HG03571 (cell line): ENCODE measurements at regions not wholly inside any gene's neighbourhood (a gene's known extent, or its start where the extent isn't known, plus 50 kb on each side); places are given as distances from the start of the nearest gene placed in this dataset.

ENCODE experiments used
- ATAC-seq: cut with Tn5 transposase; IDR thresholded peaks from one replicate; pipeline ENCODE4 v1.9.1; 2021; ENCODE audit not compliant: unreplicated experiment

DNA sequence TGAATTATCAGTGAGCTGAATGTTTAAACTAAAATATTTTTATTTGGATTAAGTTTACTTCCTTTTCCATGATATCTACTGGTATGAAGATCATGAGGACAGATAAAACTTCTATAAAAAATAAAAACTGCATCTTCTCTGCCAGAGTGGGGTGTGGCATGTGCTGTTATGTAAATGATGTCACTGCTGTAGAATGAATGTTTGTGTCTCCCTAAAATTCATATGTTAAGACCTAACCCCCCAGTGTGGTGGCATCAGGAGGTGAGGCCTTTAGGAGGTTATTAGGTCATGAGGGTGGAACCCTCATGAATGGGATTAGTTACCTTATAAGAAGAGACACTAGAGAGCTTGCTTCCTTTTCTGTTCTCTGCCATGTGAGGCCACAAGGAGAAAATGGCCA lies 178.7 kb upstream of the DPH6 start:
- no peak for ATAC-seq

DNA sequence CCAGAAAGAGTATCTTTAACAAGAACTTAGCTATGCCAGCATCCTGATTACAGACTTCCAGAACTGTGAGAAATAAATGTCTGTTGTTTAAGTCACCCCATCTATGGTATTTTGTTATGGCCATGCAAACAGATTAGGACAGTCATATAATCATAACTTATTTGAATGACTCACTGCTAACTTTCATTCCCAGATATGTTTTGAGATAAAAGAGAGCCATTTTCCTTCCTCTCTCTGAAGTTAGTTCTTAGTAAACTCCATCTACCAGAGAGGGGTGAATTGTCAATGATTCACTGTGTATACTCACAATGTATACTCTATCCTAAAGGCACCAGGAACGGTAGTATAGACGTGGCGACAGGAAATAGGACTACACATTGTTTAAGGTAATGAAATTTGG lies 179.4 kb upstream of the DPH6 start:
- no peak for ATAC-seq

GRCh38 chr15:35727627-35728026 lies 181.7 kb upstream of the DPH6 start:
- no peak for ATAC-seq

DNA sequence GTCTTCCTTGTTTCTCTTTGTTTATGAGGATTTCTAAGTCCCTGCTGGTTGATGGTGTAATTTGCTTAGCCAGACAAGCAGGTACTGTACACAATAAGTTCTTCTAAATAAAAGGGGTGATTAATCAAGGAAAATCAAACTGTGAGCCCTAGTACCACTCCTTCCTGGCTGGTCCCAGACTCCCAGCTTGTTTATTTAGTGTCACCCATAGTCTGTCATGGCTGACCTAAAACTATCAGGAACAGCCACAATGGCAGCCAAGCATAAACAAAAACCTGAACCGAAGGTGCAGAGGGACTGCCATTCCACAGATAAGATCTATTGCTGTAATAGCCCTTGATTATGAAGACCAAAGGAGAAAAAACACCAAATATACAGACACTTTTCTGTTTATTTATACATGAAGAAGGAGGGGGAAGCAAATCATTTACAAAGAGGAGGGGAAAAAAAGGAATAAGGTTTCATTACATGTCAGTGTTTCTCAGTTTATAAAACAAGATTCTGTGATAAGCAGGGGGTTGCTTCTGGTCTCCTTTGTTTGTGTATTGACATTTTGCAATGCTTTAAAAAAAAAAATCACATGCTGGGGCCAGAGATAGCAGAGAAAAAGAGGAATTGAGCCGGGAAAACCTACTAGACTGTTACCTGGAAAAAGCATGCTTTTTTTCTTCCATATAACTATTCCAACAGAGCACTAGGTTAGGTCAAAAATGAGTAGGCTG lies 182.4 kb upstream of the DPH6 start:
- no peak for ATAC-seq

DNA sequence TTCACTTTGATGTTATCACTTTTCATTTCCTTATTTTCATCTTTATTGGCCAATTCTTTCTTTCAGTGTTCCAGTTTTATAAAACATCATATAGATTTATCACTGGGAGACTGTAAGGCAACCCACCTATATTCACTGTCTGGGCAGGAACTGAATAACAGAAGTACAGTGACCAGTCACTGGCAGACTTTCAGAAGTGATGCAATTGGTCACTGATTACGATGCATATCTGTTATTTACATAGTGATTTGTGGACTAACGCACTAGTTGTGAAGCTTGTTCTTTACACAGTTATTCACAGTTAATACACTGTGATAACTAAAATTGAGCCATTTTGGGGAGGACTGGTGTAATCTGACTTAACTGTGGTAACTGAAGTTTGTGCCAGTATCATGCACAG lies 190.2 kb upstream of the DPH6 start:
- ATAC-seq = no peak

DNA sequence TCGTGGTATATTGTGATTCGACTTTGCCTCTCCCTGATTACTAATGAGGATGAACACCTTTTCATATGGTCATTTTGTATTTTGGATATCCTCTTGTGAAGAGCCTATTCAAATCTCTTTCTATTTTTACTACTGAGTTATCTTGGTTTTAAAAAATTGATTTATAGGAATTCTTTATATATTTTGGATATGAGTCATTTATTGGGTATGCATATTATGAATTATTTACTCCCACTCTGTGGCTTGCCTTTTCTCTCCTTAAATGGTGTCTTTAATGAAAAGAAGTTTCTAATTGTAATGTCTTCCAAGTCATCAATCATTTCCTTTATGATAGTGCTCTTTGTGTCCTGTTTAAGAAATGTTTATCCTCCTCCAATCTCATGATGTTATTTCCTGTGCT lies 191.5 kb upstream of the DPH6 start:
- no peak for ATAC-seq

DNA sequence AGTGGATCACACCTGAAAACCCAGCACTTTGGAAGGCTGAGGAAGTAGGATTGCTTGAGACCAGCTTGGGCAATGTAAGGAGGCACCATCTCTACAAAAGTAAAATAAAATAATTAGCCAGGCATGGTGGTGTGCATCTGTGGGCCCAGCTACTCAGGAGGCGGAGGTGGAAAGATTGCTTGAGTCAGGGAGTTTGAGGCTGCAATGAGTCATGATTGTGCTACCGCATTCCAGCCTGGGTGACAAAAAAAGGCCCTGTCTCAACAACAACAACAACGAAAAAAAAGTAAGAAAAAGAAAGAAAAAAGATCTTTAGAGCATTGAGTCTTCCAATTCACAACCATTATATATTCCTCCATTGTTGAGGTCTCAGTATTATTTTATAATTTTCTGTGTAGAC lies 192.4 kb upstream of the DPH6 start:
- no peak for ATAC-seq

- no peak for ATAC-seq
These were observed 194.8 kb upstream of the DPH6 start for GRCh38 chr15:35740761-35741160.

GRCh38 chr15:35741395-35741794 lies 195.4 kb upstream of the DPH6 start:
- no peak for ATAC-seq

- ATAC-seq = no peak
These were observed 195.9 kb upstream of the DPH6 start for GRCh38 chr15:35741881-35742280.

- no peak for ATAC-seq
These were observed 197.4 kb upstream of the DPH6 start for GRCh38 chr15:35743321-35743720.

- no peak for ATAC-seq
These were observed 200.2 kb upstream of the DPH6 start for GRCh38 chr15:35746121-35746520.

DNA sequence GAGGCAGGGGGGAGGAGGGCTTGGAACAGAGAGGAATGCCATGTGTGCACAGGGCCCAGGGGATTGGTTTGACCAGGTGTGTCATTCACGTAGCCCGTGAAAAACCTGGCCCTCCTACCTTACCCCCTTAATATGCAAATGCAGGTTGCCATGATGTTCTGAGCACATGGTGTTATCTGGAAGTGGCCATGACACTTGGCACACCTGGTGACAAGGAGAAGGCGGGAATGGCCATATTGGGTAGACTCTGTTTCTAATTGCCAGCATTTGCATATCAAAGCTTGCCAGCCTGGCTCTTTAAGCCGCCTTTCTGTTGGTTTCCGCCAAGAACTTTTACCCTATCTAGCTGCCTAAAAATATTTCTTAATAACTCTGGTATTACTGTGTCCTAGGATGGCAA lies 202.1 kb upstream of the DPH6 start:
- no peak for ATAC-seq

DNA sequence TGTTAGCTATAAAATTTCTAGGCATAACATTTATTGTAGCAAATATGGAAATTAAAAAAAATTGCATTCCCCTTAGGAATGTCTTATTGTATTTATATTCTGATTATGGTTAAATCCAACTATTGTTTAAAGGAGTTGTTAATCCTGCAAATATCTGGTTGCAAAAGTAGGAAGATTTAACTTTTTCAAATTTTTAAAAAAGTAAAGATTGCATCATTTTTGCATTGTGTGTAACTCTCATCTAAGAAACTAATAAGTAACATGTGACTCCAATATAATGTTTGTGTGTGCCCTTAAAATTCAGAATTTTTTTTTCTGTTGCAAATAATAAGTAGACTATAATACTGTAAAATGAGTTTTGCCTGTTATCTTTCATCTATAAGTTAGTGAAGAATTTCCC lies 204.1 kb upstream of the DPH6 start:
- no peak for ATAC-seq

GRCh38 chr15:35751413-35752133 lies 205.6 kb upstream of the DPH6 start:
- no peak for ATAC-seq

DNA sequence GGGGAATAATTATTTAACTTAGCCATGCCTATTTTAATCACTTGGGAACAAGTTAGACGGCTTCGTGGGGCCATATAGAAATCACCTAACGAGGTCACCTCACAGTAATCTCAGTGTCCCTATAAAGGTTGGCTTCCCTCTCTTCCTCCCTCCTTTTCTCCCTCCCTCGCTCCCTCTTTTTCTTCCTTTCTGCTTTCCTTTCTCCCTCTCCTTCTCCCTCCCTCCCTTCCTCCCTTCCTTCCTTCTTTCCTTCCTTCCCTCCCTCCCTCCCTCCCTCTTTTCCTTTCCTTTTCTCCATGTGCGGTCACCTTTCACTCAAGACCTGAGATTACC lies 206.1 kb upstream of the DPH6 start:
- no peak for ATAC-seq

DNA sequence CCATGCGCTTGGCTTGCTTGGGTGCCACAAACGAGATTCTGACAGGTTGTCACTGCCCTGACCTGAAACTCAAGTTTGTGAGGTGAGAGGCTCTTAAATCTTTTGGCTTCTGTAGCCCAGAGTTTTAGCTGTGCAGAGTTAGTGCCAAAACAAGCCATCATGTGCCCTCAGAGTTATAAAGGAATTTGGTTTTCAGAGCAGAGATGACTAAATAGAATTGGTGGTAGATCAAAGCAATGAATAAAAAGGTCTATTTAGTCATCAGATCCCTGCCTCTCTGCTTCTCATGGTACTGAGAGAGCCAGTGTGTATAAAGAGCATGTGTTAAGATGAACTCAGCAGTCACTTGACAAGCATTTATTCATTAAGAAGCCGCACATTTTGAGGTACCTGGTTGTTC lies 207.5 kb upstream of the DPH6 start:
- ATAC-seq = no peak

- ATAC-seq = no peak
These were observed 209.4 kb upstream of the DPH6 start for GRCh38 chr15:35755237-35755802.

DNA sequence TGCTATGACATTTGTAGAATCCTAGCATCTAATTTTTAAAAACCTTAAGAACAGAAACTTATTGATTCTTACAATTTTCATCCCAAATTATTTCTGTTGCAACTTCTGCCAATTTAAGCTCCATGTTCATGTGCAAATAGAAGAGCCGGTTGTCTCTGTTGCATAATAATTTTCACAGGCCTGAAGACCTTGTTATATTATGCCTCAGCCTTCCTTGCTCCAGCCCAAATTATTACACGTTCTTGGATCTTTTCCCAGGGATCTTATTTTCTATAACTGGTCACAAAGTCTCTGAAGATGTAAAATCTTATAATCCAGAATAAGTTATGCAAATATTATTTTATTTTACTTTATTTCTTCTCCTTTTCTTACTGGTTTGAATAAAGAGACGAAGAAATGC lies 210.7 kb upstream of the DPH6 start:
- ATAC-seq = no peak

DNA sequence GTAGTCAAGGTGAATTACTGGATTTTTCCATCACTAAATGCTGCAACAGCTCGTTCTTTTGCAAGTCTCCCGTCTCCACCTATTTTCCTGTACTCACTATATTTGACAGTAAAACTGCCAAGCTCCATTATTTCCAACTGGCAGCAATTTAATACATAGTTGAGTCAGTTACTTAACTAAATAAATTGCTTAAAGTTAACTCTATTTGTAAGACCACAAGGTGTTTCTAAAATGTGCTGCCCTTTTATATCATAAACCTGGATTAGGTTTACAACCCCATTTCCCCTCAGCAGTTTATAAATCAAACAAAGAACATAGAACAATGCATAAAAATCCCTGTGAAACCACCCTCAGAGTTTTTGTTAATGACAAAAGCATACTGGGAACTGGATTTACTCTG lies 211.4 kb upstream of the DPH6 start:
- no peak for ATAC-seq

DNA sequence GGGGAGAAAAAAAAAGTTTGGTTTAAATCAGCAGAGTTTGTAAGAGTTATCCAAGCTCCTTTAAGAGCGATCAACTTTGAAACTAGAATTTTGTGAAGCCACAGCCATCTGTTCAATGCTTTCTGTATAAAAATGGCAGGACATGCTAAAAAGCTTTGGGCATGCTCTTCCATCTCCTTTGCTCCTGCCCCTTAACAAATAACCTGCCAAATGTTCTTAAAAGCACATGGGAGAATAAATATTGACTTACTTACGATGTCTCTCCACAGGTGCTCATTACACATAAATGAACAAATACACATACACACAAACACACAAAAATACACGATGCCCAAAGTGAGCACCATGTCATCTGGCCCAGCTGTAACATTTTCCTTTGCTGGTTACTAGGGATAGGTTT lies 211.8 kb upstream of the DPH6 start:
- ATAC-seq = no peak

GRCh38 chr15:35764661-35765519 lies 218.9 kb upstream of the DPH6 start:
- no peak for ATAC-seq
